HFFc6 (cell line): ENCODE measurements at regions not wholly inside any gene's neighbourhood (a gene's known extent, or its start where the extent isn't known, plus 50 kb on each side); places are given as distances from the start of the nearest gene placed in this dataset.
"Not testable (repeated sequence)": the region's sequence is repeated elsewhere in the genome, so short reads cannot be mapped to it uniquely, and the experiment has no call there.

Experiments used
- DNase-seq: peaks from one replicate; pipeline ENCODE4 v3.0.0-alpha.2; 2018
- H3K27ac Mint-ChIP-seq: 2 replicates; pipeline ENCODE4 v1.8.0; 2020; ENCODE audit warnings: mild to moderate bottlenecking, mixed read lengths
- H3K27me3 Mint-ChIP-seq: 2 replicates; pipeline ENCODE4 v1.8.0; 2021; ENCODE audit warnings: mild to moderate bottlenecking, moderate library complexity, mixed read lengths; ENCODE audit not compliant: insufficient read depth
- H3K36me3 Mint-ChIP-seq: 2 replicates; pipeline ENCODE4 v1.8.0; 2021; ENCODE audit warnings: low read depth, mixed read lengths
- H3K4me1 Mint-ChIP-seq: 2 replicates; pipeline ENCODE4 v1.8.0; 2020; ENCODE audit warnings: low read depth, mixed read lengths
- H3K4me3 Mint-ChIP-seq: 2 replicates; pipeline ENCODE4 v1.8.0; 2020; ENCODE audit warnings: mild to moderate bottlenecking, moderate library complexity, mixed read lengths
- H3K9me3 Mint-ChIP-seq: 2 replicates; pipeline ENCODE4 v1.8.0; 2020; ENCODE audit warnings: mild to moderate bottlenecking, mixed read lengths
- CTCF ChIP-seq: fragments of 200-600 bp; sonication (generic); IDR thresholded peaks from 2 replicates; pipeline ENCODE4 v1.5.0; 2021; ENCODE audit warnings: antibody characterized with exemption, mild to moderate bottlenecking

GRCh38 chr11:109512680-109513079 is 90.7 kb downstream of the C11orf87 start:
- no peak for DNase-seq
- no peak overlapping the region for H3K4me3 Mint-ChIP-seq
- H3K36me3 Mint-ChIP-seq: no peaks in the 10 kb centered on the region

GRCh38 chr11:109514313-109515018 is 92.5 kb downstream of the C11orf87 start:
- no peak for TF ChIP-seq CTCF
- Mint-ChIP-seq H3K36me3 (no peaks in the 10 kb centered on the region), H3K9me3 (no peaks in the 10 kb centered on the region), H3K27ac (no peak overlapping the region), H3K27me3 (no peaks in the 10 kb centered on the region), H3K4me1 (no peaks in the 10 kb centered on the region), H3K4me3 (no peak overlapping the region)
- DNase-seq: no peak

More at GRCh38 chr11:109512680-109513079, 90.7 kb downstream of the C11orf87 start:
- no peak for TF ChIP-seq CTCF
- no peaks in the 10 kb centered on the region for H3K27me3 Mint-ChIP-seq
- H3K4me1 Mint-ChIP-seq: no peaks in the 10 kb centered on the region
- no peak overlapping the region for H3K27ac Mint-ChIP-seq
- H3K9me3 Mint-ChIP-seq: no peaks in the 10 kb centered on the region

- DNase-seq: no peak
- TF ChIP-seq CTCF: no peak
- Mint-ChIP-seq H3K4me3 (no peak overlapping the region), H3K27ac (no peak overlapping the region), H3K4me1 (no peaks in the 10 kb centered on the region), H3K27me3 (no peaks in the 10 kb centered on the region), H3K36me3 (no peaks in the 10 kb centered on the region), H3K9me3 (no peaks in the 10 kb centered on the region)
These were observed 97.3 kb downstream of the C11orf87 start for GRCh38 chr11:109519253-109519652.

- Mint-ChIP-seq H3K4me1 (peaks cover 4% of the 10 kb centered on the region; the same call in 1 of the 2 replicates), H3K4me3 (no peak overlapping the region), H3K36me3 (no peaks in the 10 kb centered on the region), H3K27ac (no peak overlapping the region), H3K9me3 (peaks cover 11% of the 10 kb centered on the region; the same call in 1 of the 2 replicates), H3K27me3 (peaks cover 3% of the 10 kb centered on the region; the same call in 1 of the 2 replicates)
- no peak for DNase-seq
- TF ChIP-seq CTCF: no peak
These were observed 99.6 kb downstream of the C11orf87 start for GRCh38 chr11:109521571-109522086.

GRCh38 chr11:109522116-109522755 is 100.2 kb downstream of the C11orf87 start:
- no peak for TF ChIP-seq CTCF
- no peak overlapping the region for H3K27ac Mint-ChIP-seq
- peaks cover 11% of the 10 kb centered on the region; the same call in 1 of the 2 replicates for H3K9me3 Mint-ChIP-seq
- peaks cover 10% of the 10 kb centered on the region; the same call in 1 of the 2 replicates for H3K4me1 Mint-ChIP-seq
- H3K36me3 Mint-ChIP-seq: no peaks in the 10 kb centered on the region
- no peak overlapping the region for H3K4me3 Mint-ChIP-seq
- no peak for DNase-seq
- H3K27me3 Mint-ChIP-seq: peaks cover 3% of the 10 kb centered on the region; the same call in 1 of the 2 replicates

GRCh38 chr11:109525636-109526035 is 103.6 kb downstream of the C11orf87 start:
- Mint-ChIP-seq H3K9me3 (peaks cover 11% of the 10 kb centered on the region; the same call in 1 of the 2 replicates), H3K4me1 (peaks cover 22% of the 10 kb centered on the region; the same call in 1 of the 2 replicates)
- H3K36me3 Mint-ChIP-seq, H3K27me3 Mint-ChIP-seq, DNase-seq, H3K27ac Mint-ChIP-seq, H3K4me3 Mint-ChIP-seq: not testable (repeated sequence)
